ENCODE measurements at regions not wholly inside any gene's neighbourhood (a gene's known extent, or its start where the extent isn't known, plus 50 kb on each side); places are given as distances from the start of the nearest gene placed in this dataset.
"Not testable (repeated sequence)": the region's sequence is repeated elsewhere in the genome, so short reads cannot be mapped to it uniquely, and the experiment has no call there.

GRCh38 chr3:153221748-153222162 is 59.7 kb downstream of the RAP2B start:
- intact Hi-C loops (cut with micrococcal nuclease): no loop called here
- ATAC-seq: peak; percentile 99

GRCh38 chr3:153226877-153227276 is 64.9 kb downstream of the RAP2B start:
- not testable (repeated sequence) for ATAC-seq

More at GRCh38 chr3:153221748-153222162, 59.7 kb downstream of the RAP2B start:
- DNase-seq: peak; percentile 54

GRCh38 chr3:153230427-153230826 is 68.4 kb downstream of the RAP2B start:
- not testable (repeated sequence) for DNase-seq

More at GRCh38 chr3:153226877-153227276, 64.9 kb downstream of the RAP2B start:
- DNase-seq; intact Hi-C loops (cut with micrococcal nuclease): not testable (repeated sequence)

GRCh38 chr3:153231245-153231644 is 69.2 kb downstream of the RAP2B start:
- DNase-seq; ATAC-seq; intact Hi-C loops (cut with micrococcal nuclease): not testable (repeated sequence)

More at GRCh38 chr3:153230427-153230826, 68.4 kb downstream of the RAP2B start:
- intact Hi-C loops (cut with micrococcal nuclease); ATAC-seq: not testable (repeated sequence)

GRCh38 chr3:153232050-153232752 is 70.2 kb downstream of the RAP2B start:
- ATAC-seq; intact Hi-C loops (cut with micrococcal nuclease); DNase-seq: not testable (repeated sequence)

- DNase-seq (no peak), ATAC-seq (no peak)
- intact Hi-C loops (cut with micrococcal nuclease): no loop called here
These were observed 70.8 kb downstream of the RAP2B start for GRCh38 chr3:153232851-153233271.

GRCh38 chr3:153233986-153234385 is 72.0 kb downstream of the RAP2B start:
- intact Hi-C loops (cut with micrococcal nuclease): no loop called here
- DNase-seq (no peak), ATAC-seq (no peak)

GRCh38 chr3:153242896-153243295 is 80.9 kb downstream of the RAP2B start:
- DNase-seq (no peak), ATAC-seq (no peak)
- intact Hi-C loops (cut with micrococcal nuclease): no loop called here

- intact Hi-C loops (cut with micrococcal nuclease): no loop called here
- DNase-seq: no peak
- ATAC-seq: no peak
These were observed 82.9 kb downstream of the RAP2B start for GRCh38 chr3:153244961-153245360.

GRCh38 chr3:153245661-153246060 is 83.6 kb downstream of the RAP2B start:
- DNase-seq (no peak), ATAC-seq (no peak)
- intact Hi-C loops (cut with micrococcal nuclease): no loop called here

GRCh38 chr3:153246331-153246730 is 84.3 kb downstream of the RAP2B start:
- no peak for ATAC-seq
- no peak for DNase-seq
- intact Hi-C loops (cut with micrococcal nuclease): no loop called here

GRCh38 chr3:153246806-153247205 is 84.8 kb downstream of the RAP2B start:
- ATAC-seq (no peak), DNase-seq (no peak)
- intact Hi-C loops (cut with micrococcal nuclease): no loop called here

- intact Hi-C loops (cut with micrococcal nuclease): no loop called here
- no peak for DNase-seq
- ATAC-seq: no peak
These were observed 85.6 kb downstream of the RAP2B start for GRCh38 chr3:153247331-153248330.

- DNase-seq; ATAC-seq; intact Hi-C loops (cut with micrococcal nuclease): not testable (repeated sequence)
These were observed 86.8 kb downstream of the RAP2B start for GRCh38 chr3:153248835-153249234.

GRCh38 chr3:153249906-153250305 is 87.9 kb downstream of the RAP2B start:
- ATAC-seq (no peak), DNase-seq (no peak)
- intact Hi-C loops (cut with micrococcal nuclease): no loop called here

- ATAC-seq: no peak
- no peak for DNase-seq
- intact Hi-C loops (cut with micrococcal nuclease): no loop called here
These were observed 88.4 kb downstream of the RAP2B start for GRCh38 chr3:153250446-153250845.

GRCh38 chr3:153252963-153253362 is 90.9 kb downstream of the RAP2B start:
- intact Hi-C loops (cut with micrococcal nuclease): no loop called here
- no peak for ATAC-seq
- no peak for DNase-seq

GRCh38 chr3:153254361-153254760 is 92.3 kb downstream of the RAP2B start:
- intact Hi-C loops (cut with micrococcal nuclease): no loop called here
- DNase-seq: no peak
- ATAC-seq: no peak

- ATAC-seq (no peak), DNase-seq (no peak)
- intact Hi-C loops (cut with micrococcal nuclease): no loop called here
These were observed 95.8 kb downstream of the RAP2B start for GRCh38 chr3:153257673-153258351.

Data from left ventricle myocardium superior (tissue), 1 donor.